ENCODE measurements at regions not wholly inside any gene's neighbourhood (a gene's known extent, or its start where the extent isn't known, plus 50 kb on each side); places are given as distances from the start of the nearest gene placed in this dataset.

GRCh38 chr5:121373371-121373770, 478.3 kb upstream of the FTMT start:
- TF ChIP-seq ZNF33A (CRISPR knock-in tag; IDR thresholded peaks at IDR 0.05; ENCODE audit: borderline replicate concordance) (no peak), ZSCAN9 (CRISPR knock-in tag; IDR thresholded peaks at IDR 0.05; ENCODE audit: borderline replicate concordance) (no peak), SCMH1 (CRISPR knock-in tag; IDR thresholded peaks at IDR 0.05; ENCODE audit: borderline replicate concordance) (no peak), ZBTB33 (CRISPR knock-in tag; IDR thresholded peaks at IDR 0.05) (no peak), PRPF4 (IDR thresholded peaks at IDR 0.05; ENCODE audit: low read depth, low read length, poor library complexity, severe bottlenecking) (no peak), NR2F2 (IDR thresholded peaks at IDR 0.05; ENCODE audit: borderline replicate concordance, low read depth) (no peak), ZFP37 (CRISPR knock-in tag; IDR thresholded peaks at IDR 0.05; ENCODE audit: borderline replicate concordance) (no peak), PITX1 (CRISPR knock-in tag; IDR thresholded peaks at IDR 0.05) (no peak), ZNF12 (CRISPR knock-in tag; IDR thresholded peaks at IDR 0.05) (no peak), HOXA3 (CRISPR knock-in tag; IDR thresholded peaks at IDR 0.05) (no peak), AHDC1 (CRISPR knock-in tag; IDR thresholded peaks at IDR 0.05; ENCODE audit: borderline replicate concordance) (no peak), ZNF24 (IDR thresholded peaks at IDR 0.05) (no peak), NFKBIZ (CRISPR knock-in tag; IDR thresholded peaks at IDR 0.05) (no peak), ZMYM3 (CRISPR knock-in tag; IDR thresholded peaks at IDR 0.05) (no peak), BCL6 (CRISPR knock-in tag; IDR thresholded peaks at IDR 0.05) (no peak), NAIF1 (CRISPR knock-in tag; IDR thresholded peaks at IDR 0.05; ENCODE audit: borderline replicate concordance) (no peak)
- H3K4me1 ChIP-seq (ENCODE audit: insufficient read depth, low read length), result no peaks in the 10 kb centered on the region
- ChIA-PET CTCF (ENCODE audit: low intra/inter-chr PET ratio, low total read pairs) (no interaction called here), POLR2A (no interaction called here)
- H3K79me2 ChIP-seq (ENCODE audit: insufficient read depth, low read length), result no peaks in the 10 kb centered on the region
- no peak for DNase-seq (ENCODE audit: low spot score)
- BruUV-seq (replicated peaks), result no TSS peak
- H3K36me3 ChIP-seq (replicated peaks in 1 of 2; ENCODE audit: control insufficient read depth in 1 of 2, insufficient read depth in 2 of 2, low read length in 2 of 2), result no peaks in the 10 kb centered on the region
- no peak overlapping the region for H3K4me3 ChIP-seq (replicated peaks in 1 of 3; ENCODE audit: insufficient read depth in 1 of 3, low read depth in 2 of 3, low read length in 3 of 3)
- H3K4me2 ChIP-seq (ENCODE audit: low read depth, low read length), result no peak overlapping the region
- H2AFZ ChIP-seq (ENCODE audit: low read length), result no peak overlapping the region
- H3K27me3 ChIP-seq (ENCODE audit: control insufficient read depth in 1 of 2, insufficient read depth in 2 of 2, low read length in 2 of 2), result no peaks in the 10 kb centered on the region
- H3K9ac ChIP-seq (ENCODE audit: insufficient read depth, low read depth, low read length), result no peak overlapping the region
- 0% methylated on average over 3 of the region's 3 CpGs for WGBS (ENCODE audit: low lambda C conversion rate)
- no peak for FAIRE-seq
- no peak for ATAC-seq
- no peaks in the 10 kb centered on the region for H4K20me1 ChIP-seq (ENCODE audit: insufficient read depth, low read length)
- H3K27ac ChIP-seq (ENCODE audit: extremely low read length, insufficient read depth, low read length), result no peak overlapping the region
- H3K9me3 ChIP-seq (ENCODE audit: low read length), result no peaks in the 10 kb centered on the region
- in situ Hi-C loops (cut with HindIII; ENCODE audit: extremely low pct_ligation_motif_present, low pct_unique_long_range_greater_than_20kb), result no loop called here
- intact Hi-C loops (cut with micrococcal nuclease; ENCODE audit: unreplicated experiment), result no loop called here
